GM23338 (cell line): ENCODE measurements at regions not wholly inside any gene's neighbourhood (a gene's known extent, or its start where the extent isn't known, plus 50 kb on each side); places are given as distances from the start of the nearest gene placed in this dataset.

ENCODE experiments used
- ATAC-seq: fragments of 200-7000 bp; cut with Tn5 transposase; 3 replicates; pipeline ENCODE4 v1.9.1; 2020
- DNase-seq: peaks from one replicate; pipeline ENCODE4 v3.0.0-alpha.2; 2015; ENCODE audit warnings: low spot score
- H2AFZ ChIP-seq: fragments of 200-600 bp; sonication (generic); 2 replicates; pipeline ENCODE4 v1.8.0; 2016; ENCODE audit warnings: antibody characterized with exemption, mild to moderate bottlenecking, moderate library complexity
- H3F3A ChIP-seq: fragments of 200-600 bp; sonication (generic); replicated peaks from 2 replicates; pipeline ENCODE4 v1.8.0; 2017; ENCODE audit warnings: antibody characterized with exemption, mixed run types, low read depth
- H3K27ac ChIP-seq: fragments of 200-600 bp; sonication (generic); 2 replicates; pipeline ENCODE4 v1.6.1; 2016; ENCODE audit warnings: low read depth
- H3K27me3 ChIP-seq: fragments of 200-600 bp; sonication (generic); 2 replicates; pipeline ENCODE4 v1.8.0; 2016; ENCODE audit warnings: mild to moderate bottlenecking, mixed run types, moderate library complexity; ENCODE audit not compliant: insufficient read depth
- H3K36me3 ChIP-seq: fragments of 200-600 bp; sonication (generic); 2 replicates; pipeline ENCODE4 v1.8.0; 2016; ENCODE audit warnings: mild to moderate bottlenecking; ENCODE audit not compliant: insufficient read depth
- H3K4me1 ChIP-seq: fragments of 200-600 bp; sonication (generic); 2 replicates; pipeline ENCODE4 v1.8.0; 2016; ENCODE audit warnings: mild to moderate bottlenecking, moderate library complexity; ENCODE audit not compliant: insufficient read depth
- H3K4me2 ChIP-seq: fragments of 200-600 bp; sonication (generic); 2 replicates; pipeline ENCODE4 v1.7.1; 2017; ENCODE audit warnings: mixed run types
- H3K4me3 ChIP-seq: fragments of 200-600 bp; sonication (generic); 2 replicates; pipeline ENCODE4 v1.6.1; 2016; ENCODE audit warnings: mixed run types
- H3K79me2 ChIP-seq: fragments of 200-600 bp; sonication (generic); replicated peaks from 2 replicates; pipeline ENCODE4 v1.8.0; 2017; ENCODE audit warnings: mild to moderate bottlenecking; ENCODE audit not compliant: insufficient read depth
- H3K9me2 ChIP-seq: fragments of 200-600 bp; sonication (generic); 2 replicates; pipeline ENCODE4 v1.8.0; 2017; ENCODE audit not compliant: insufficient read depth
- H4K20me1 ChIP-seq: fragments of 200-600 bp; sonication (generic); replicated peaks from 2 replicates; pipeline ENCODE4 v1.8.0; 2017; ENCODE audit warnings: mild to moderate bottlenecking; ENCODE audit not compliant: insufficient read depth
- H3K27ac Mint-ChIP-seq: 2 replicates; pipeline ENCODE4 v1.8.0; 2020; ENCODE audit warnings: inconsistent platforms, mild to moderate bottlenecking, moderate library complexity, mixed read lengths
- H3K27me3 Mint-ChIP-seq: 3 replicates; pipeline ENCODE4 v1.8.0; 2022; ENCODE audit warnings: low read depth, mild to moderate bottlenecking, moderate library complexity, mixed read lengths, inconsistent platforms; ENCODE audit not compliant: insufficient read depth, poor library complexity
- H3K36me3 Mint-ChIP-seq: 3 replicates; pipeline ENCODE4 v1.8.0; 2021; ENCODE audit warnings: low read depth, mild to moderate bottlenecking, inconsistent platforms, moderate library complexity, mixed read lengths
- H3K4me1 Mint-ChIP-seq: 3 replicates; pipeline ENCODE4 v1.8.0; 2020; ENCODE audit warnings: mild to moderate bottlenecking, inconsistent platforms, mixed read lengths
- H3K4me3 Mint-ChIP-seq: 3 replicates; pipeline ENCODE4 v1.8.0; 2021; ENCODE audit warnings: moderate library complexity, mild to moderate bottlenecking, inconsistent platforms, mixed read lengths
- H3K9me3 Mint-ChIP-seq: 3 replicates; pipeline ENCODE4 v1.8.0; 2020; ENCODE audit warnings: moderate library complexity, mild to moderate bottlenecking, inconsistent platforms, mixed read lengths
- CREB1 ChIP-seq: fragments of 250-450 bp; sonication (Bioruptor Pico); IDR thresholded peaks from 2 replicates; pipeline ENCODE4 v1.5.0; 2020; ENCODE audit warnings: low read depth, mild to moderate bottlenecking, moderate library complexity
- EZH2 ChIP-seq: fragments of 200-600 bp; sonication (generic); IDR thresholded peaks from one replicate; pipeline ENCODE4 v1.8.0; 2017; ENCODE audit warnings: antibody characterized with exemption, mild to moderate bottlenecking, low read depth; ENCODE audit not compliant: unreplicated experiment
- EZH2phosphoT487 ChIP-seq: fragments of 200-600 bp; sonication (generic); IDR thresholded peaks from one replicate; pipeline ENCODE4 v1.8.1; 2018; ENCODE audit warnings: antibody characterized with exemption; ENCODE audit not compliant: unreplicated experiment
- JUNB ChIP-seq: IDR thresholded peaks from one replicate; pipeline ENCODE4 v1.6.1; 2016; ENCODE audit warnings: antibody characterized with exemption; ENCODE audit not compliant: unreplicated experiment
- POLR2AphosphoS5 ChIP-seq: IDR thresholded peaks from 2 replicates; pipeline ENCODE4 v1.6.1; 2016; ENCODE audit warnings: antibody characterized with exemption, low read depth
- STAT1 ChIP-seq: IDR thresholded peaks from one replicate; pipeline ENCODE4 v1.6.1; 2016; ENCODE audit warnings: antibody characterized with exemption; ENCODE audit not compliant: unreplicated experiment
- ZNF331 ChIP-seq: fragments of 250-450 bp; sonication (Bioruptor Pico); IDR thresholded peaks from 2 replicates; pipeline ENCODE4 v1.5.0; 2020; ENCODE audit warnings: low read depth, mild to moderate bottlenecking, moderate library complexity
- TF ChIP-seq, protein P1 (sequence below), 2 experiments: fragments of 200-600 bp in 1 of 2; sonication (generic) in 1 of 2; conservative IDR thresholded peaks; 2 replicates each; pipeline versions ENCODE4 v1.5.1 to v1.6.1; 2016 to 2017; ENCODE audit warnings: antibody characterized with exemption in 2 of 2, low read depth in 2 of 2, mild to moderate bottlenecking in 2 of 2, moderate library complexity in 1 of 2
- TF ChIP-seq, protein P2 (sequence below): IDR thresholded peaks from one replicate; pipeline ENCODE4 v1.6.1; 2018; ENCODE audit warnings: antibody characterized with exemption; ENCODE audit not compliant: unreplicated experiment
- TF ChIP-seq, protein P3 (sequence below): IDR thresholded peaks from 2 replicates; pipeline ENCODE4 v1.6.1; 2016; ENCODE audit warnings: antibody characterized with exemption

DNA sequence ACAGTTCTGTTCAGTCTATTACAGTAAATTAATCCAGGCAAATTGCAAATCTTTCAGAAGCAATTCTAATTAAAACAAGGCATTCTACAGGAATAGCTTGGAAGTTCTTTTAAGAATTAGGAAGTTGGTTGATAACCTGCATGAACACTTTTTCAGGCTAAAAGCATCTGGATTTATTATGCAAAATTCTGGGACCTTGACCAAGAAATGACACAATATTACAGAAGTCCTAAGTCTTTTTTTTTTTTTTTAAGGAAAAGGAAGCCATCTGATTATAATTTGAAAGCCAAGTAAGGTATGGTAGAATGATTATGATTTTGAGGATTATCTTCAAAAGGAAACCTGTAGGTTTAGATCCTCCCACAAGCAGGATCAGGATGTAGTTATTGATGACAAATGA, 74.7 kb upstream of the KCNK2 start (continued):
- TF ChIP-seq, protein P1, sequence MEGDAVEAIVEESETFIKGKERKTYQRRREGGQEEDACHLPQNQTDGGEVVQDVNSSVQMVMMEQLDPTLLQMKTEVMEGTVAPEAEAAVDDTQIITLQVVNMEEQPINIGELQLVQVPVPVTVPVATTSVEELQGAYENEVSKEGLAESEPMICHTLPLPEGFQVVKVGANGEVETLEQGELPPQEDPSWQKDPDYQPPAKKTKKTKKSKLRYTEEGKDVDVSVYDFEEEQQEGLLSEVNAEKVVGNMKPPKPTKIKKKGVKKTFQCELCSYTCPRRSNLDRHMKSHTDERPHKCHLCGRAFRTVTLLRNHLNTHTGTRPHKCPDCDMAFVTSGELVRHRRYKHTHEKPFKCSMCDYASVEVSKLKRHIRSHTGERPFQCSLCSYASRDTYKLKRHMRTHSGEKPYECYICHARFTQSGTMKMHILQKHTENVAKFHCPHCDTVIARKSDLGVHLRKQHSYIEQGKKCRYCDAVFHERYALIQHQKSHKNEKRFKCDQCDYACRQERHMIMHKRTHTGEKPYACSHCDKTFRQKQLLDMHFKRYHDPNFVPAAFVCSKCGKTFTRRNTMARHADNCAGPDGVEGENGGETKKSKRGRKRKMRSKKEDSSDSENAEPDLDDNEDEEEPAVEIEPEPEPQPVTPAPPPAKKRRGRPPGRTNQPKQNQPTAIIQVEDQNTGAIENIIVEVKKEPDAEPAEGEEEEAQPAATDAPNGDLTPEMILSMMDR (conservative IDR thresholded peaks at IDR 0.05; ENCODE audit: low read depth in 2 of 2) = no peak
- no peak for TF ChIP-seq CREB1
- TF ChIP-seq, protein P2, sequence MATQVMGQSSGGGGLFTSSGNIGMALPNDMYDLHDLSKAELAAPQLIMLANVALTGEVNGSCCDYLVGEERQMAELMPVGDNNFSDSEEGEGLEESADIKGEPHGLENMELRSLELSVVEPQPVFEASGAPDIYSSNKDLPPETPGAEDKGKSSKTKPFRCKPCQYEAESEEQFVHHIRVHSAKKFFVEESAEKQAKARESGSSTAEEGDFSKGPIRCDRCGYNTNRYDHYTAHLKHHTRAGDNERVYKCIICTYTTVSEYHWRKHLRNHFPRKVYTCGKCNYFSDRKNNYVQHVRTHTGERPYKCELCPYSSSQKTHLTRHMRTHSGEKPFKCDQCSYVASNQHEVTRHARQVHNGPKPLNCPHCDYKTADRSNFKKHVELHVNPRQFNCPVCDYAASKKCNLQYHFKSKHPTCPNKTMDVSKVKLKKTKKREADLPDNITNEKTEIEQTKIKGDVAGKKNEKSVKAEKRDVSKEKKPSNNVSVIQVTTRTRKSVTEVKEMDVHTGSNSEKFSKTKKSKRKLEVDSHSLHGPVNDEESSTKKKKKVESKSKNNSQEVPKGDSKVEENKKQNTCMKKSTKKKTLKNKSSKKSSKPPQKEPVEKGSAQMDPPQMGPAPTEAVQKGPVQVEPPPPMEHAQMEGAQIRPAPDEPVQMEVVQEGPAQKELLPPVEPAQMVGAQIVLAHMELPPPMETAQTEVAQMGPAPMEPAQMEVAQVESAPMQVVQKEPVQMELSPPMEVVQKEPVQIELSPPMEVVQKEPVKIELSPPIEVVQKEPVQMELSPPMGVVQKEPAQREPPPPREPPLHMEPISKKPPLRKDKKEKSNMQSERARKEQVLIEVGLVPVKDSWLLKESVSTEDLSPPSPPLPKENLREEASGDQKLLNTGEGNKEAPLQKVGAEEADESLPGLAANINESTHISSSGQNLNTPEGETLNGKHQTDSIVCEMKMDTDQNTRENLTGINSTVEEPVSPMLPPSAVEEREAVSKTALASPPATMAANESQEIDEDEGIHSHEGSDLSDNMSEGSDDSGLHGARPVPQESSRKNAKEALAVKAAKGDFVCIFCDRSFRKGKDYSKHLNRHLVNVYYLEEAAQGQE = no peak
- no peak for TF ChIP-seq EZH2
- TF ChIP-seq ZNF331 (CRISPR knock-in tag) = no peak

DNA sequence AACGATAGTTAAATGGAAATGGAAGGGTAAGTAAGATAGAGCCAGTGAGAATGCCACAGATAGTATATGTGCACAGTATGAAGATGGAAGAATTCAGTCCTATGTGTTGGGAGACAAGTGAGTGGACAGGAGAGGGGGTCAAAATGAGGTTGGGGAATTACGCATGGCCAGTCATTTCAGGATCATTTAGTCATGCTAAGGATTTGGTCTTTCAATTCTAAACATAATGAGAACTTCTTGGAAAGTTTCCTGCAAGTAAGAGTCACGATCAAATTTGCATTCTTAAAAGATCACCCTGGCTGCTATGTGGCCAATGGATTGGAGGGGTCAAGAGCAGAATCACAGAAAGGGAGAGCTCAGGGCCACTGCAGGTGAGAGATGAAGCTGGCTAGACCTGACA, 64.0 kb upstream of the KCNK2 start:
- H3K4me3 Mint-ChIP-seq = no peak overlapping the region
- H3K36me3 ChIP-seq = no peaks in the 10 kb centered on the region
- DNase-seq (no peak), ATAC-seq (no peak)
- no peaks in the 10 kb centered on the region for H3F3A ChIP-seq
- no peaks in the 10 kb centered on the region for H3K27me3 Mint-ChIP-seq
- TF ChIP-seq JUNB = no peak
- H2AFZ ChIP-seq = no peak overlapping the region
- H3K79me2 ChIP-seq = no peaks in the 10 kb centered on the region
- H3K4me3 ChIP-seq = no peak overlapping the region
- H3K9me3 Mint-ChIP-seq = no peaks in the 10 kb centered on the region
- H3K4me1 ChIP-seq = no peaks in the 10 kb centered on the region
- H3K27ac ChIP-seq = no peak overlapping the region
- no peaks in the 10 kb centered on the region for H3K27me3 ChIP-seq
- H3K4me1 Mint-ChIP-seq = peaks cover 6% of the 10 kb centered on the region; the same call in 2 of the 3 replicates
- no peaks in the 10 kb centered on the region for H4K20me1 ChIP-seq
- 0 out of 2 replicates have a peak overlapping the region, but pooled peaks have one; percentile 1 for H3K27ac Mint-ChIP-seq
- no peak overlapping the region for H3K4me2 ChIP-seq
- H3K9me2 ChIP-seq = no peaks in the 10 kb centered on the region
- H3K36me3 Mint-ChIP-seq = no peaks in the 10 kb centered on the region

DNA sequence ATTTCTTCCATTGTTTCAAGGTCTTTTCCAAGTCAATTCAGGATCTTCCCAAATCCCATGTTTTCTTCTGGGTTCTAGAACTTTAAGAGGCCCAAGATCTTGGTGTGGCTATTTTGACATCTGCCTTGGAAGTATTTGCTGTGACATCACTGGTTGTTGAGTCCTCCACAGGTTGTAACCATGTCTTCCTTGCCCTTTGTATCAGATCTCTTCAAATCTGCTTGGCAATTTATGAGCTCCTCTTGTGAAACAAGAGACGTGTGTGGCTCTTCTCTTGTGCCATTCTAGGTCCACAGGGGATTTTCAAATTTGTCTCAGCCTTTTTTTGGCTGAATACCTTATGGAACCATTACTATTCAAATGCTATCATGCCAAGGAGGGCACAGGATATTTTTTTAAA, 60.3 kb upstream of the KCNK2 start:
- Mint-ChIP-seq H3K27me3 (no peaks in the 10 kb centered on the region), H3K4me1 (peaks cover 12% of the 10 kb centered on the region; the same call in 2 of the 3 replicates), H3K4me3 (no peak overlapping the region), H3K27ac (no peak overlapping the region), H3K36me3 (no peaks in the 10 kb centered on the region), H3K9me3 (no peaks in the 10 kb centered on the region)
- H3K27me3 ChIP-seq = no peaks in the 10 kb centered on the region
- no peaks in the 10 kb centered on the region for H3K79me2 ChIP-seq
- no peaks in the 10 kb centered on the region for H3K36me3 ChIP-seq
- H3K4me2 ChIP-seq = no peak overlapping the region
- H3K4me1 ChIP-seq = no peaks in the 10 kb centered on the region
- no peak overlapping the region for H2AFZ ChIP-seq
- ATAC-seq (no peak), DNase-seq (no peak)
- H3K4me3 ChIP-seq = no peak overlapping the region
- H3F3A ChIP-seq = no peaks in the 10 kb centered on the region
- no peaks in the 10 kb centered on the region for H3K9me2 ChIP-seq
- H4K20me1 ChIP-seq = no peaks in the 10 kb centered on the region
- H3K27ac ChIP-seq = no peak overlapping the region
- TF ChIP-seq CREB1 (no peak), STAT1 (no peak), EZH2 (no peak), POLR2AphosphoS5 (no peak), ZNF331 (CRISPR knock-in tag) (no peak), JUNB (no peak), EZH2phosphoT487 (no peak)
- TF ChIP-seq, protein P3, sequence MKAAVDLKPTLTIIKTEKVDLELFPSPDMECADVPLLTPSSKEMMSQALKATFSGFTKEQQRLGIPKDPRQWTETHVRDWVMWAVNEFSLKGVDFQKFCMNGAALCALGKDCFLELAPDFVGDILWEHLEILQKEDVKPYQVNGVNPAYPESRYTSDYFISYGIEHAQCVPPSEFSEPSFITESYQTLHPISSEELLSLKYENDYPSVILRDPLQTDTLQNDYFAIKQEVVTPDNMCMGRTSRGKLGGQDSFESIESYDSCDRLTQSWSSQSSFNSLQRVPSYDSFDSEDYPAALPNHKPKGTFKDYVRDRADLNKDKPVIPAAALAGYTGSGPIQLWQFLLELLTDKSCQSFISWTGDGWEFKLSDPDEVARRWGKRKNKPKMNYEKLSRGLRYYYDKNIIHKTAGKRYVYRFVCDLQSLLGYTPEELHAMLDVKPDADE = no peak
- TF ChIP-seq, protein P1 (conservative IDR thresholded peaks at IDR 0.05; ENCODE audit: low read depth in 2 of 2) = no peak
- TF ChIP-seq, protein P2 = no peak
